A673 (cell line): ENCODE measurements at regions not wholly inside any gene's neighbourhood (a gene's known extent, or its start where the extent isn't known, plus 50 kb on each side); places are given as distances from the start of the nearest gene placed in this dataset.

Experiments used
- BruUV-seq: library from RNA; stranded (reverse); fragments of 400-500 nt; replicated peaks from 2 replicates; lab custom pipeline; 2021; lab: Mats Ljungman, UMichigan
- CTCF ChIA-PET: fragments of 300-600 bp; sonication (Branson Sonifier 250); formaldehyde crosslinking; loops from one replicate; lab custom pipeline; 2022; ENCODE audit warnings: antibody characterized with exemption; lab: Charles Lee
- POLR2A ChIA-PET: fragments of 300-600 bp; sonication (Branson Sonifier 250); formaldehyde crosslinking; loops from one replicate; lab custom pipeline; 2022; ENCODE audit warnings: antibody characterized with exemption; ENCODE audit not compliant: low non-redundant PET; lab: Charles Lee
- DNase-seq: peaks from one replicate; pipeline ENCODE4 v3.0.0-alpha.2; 2015; ENCODE audit warnings: low spot score
- H3K27ac ChIP-seq: fragments of 200-600 bp; sonication (generic); 2 replicates; pipeline ENCODE4 v1.5.1; 2016; ENCODE audit warnings: mixed run types, low read depth, mild to moderate bottlenecking, mixed read lengths, antibody characterized with exemption, low read length; ENCODE audit not compliant: poor library complexity, severe bottlenecking
- H3K27me3 ChIP-seq: fragments of 200-600 bp; sonication (generic); replicated peaks from 2 replicates; pipeline ENCODE4 v1.6.1; 2017; ENCODE audit warnings: mixed run types, low read depth, mild to moderate bottlenecking, mixed read lengths, antibody characterized with exemption, low read length; ENCODE audit not compliant: insufficient read depth, poor library complexity
- H3K36me3 ChIP-seq: fragments of 200-600 bp; sonication (generic); 2 replicates; pipeline ENCODE4 v1.6.1; 2016; ENCODE audit warnings: mixed run types, mild to moderate bottlenecking, mixed read lengths, antibody characterized with exemption, low read length; ENCODE audit not compliant: insufficient read depth, poor library complexity, severe bottlenecking
- H3K4me1 ChIP-seq: fragments of 200-600 bp; sonication (generic); 2 replicates; pipeline ENCODE4 v1.6.1; 2017; ENCODE audit warnings: mixed run types, mild to moderate bottlenecking, mixed read lengths, antibody characterized with exemption, low read length; ENCODE audit not compliant: insufficient read depth, poor library complexity, severe bottlenecking
- H3K4me3 ChIP-seq: fragments of 200-600 bp; sonication (generic); 2 replicates; pipeline ENCODE4 v1.5.1; 2016; ENCODE audit warnings: low read depth, mixed run types, mild to moderate bottlenecking, mixed read lengths, low read length; ENCODE audit not compliant: poor library complexity, severe bottlenecking
- H3K9me3 ChIP-seq: fragments of 200-600 bp; sonication (generic); 2 replicates; pipeline ENCODE4 v1.6.1; 2016; ENCODE audit warnings: mixed run types, low read depth, mild to moderate bottlenecking, mixed read lengths, antibody characterized with exemption, low read length; ENCODE audit not compliant: poor library complexity, severe bottlenecking
- EZH2 ChIP-seq: fragments of 200-600 bp; sonication (generic); IDR thresholded peaks from 2 replicates; pipeline ENCODE4 v1.6.1; 2017; ENCODE audit warnings: borderline replicate concordance, low read depth, mild to moderate bottlenecking, mixed read lengths, antibody characterized with exemption, low read length; ENCODE audit not compliant: poor library complexity, severe bottlenecking
- intact Hi-C: fragments of 100-400 bp; cut with micrococcal nuclease; formaldehyde crosslinking; loops from one replicate; pipeline ENCODE4 v1.10.0; 2022; ENCODE audit not compliant: unreplicated experiment
- TF ChIP-seq, protein P1 (sequence below): fragments of 300-800, 200-600 bp; sonication (generic); conservative IDR thresholded peaks from 2 replicates; pipeline ENCODE4 v1.5.1; 2017; ENCODE audit warnings: low read depth, mild to moderate bottlenecking, antibody characterized with exemption, low read length, moderate library complexity, mixed read lengths

DNA sequence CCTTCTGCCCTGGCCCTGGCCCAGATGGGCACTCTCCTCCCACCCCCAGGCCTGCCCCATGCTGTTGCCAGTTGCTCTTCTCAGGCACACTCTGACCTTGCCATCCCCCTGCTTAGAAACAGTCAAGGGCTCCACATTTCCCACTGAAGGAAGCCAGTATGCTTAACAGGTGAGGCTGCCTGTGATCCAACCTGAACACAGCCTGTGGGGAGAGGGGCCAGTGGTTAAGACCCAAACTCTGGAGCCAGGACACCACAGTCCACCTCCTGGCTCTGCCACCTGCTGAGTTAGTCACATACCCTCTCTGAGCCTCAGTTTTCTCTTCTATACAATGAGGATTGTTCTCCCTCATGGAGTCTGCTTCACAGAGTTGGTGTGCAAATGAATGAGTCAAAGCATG lies 526.9 kb downstream of the MATN1 start:
- Histone ChIP-seq H3K4me3 (no peak overlapping the region), H3K36me3 (no peaks in the 10 kb centered on the region), H3K27ac (no peak overlapping the region), H3K9me3 (peaks cover 10% of the 10 kb centered on the region), H3K4me1 (no peaks in the 10 kb centered on the region), H3K27me3 (no peaks in the 10 kb centered on the region)
- no TSS peak for BruUV-seq
- DNase-seq, result no peak
- ChIA-PET POLR2A (no interaction called here), CTCF (no interaction called here)
- intact Hi-C loops, result no loop called here
- no peak for TF ChIP-seq EZH2
- TF ChIP-seq, protein P1, sequence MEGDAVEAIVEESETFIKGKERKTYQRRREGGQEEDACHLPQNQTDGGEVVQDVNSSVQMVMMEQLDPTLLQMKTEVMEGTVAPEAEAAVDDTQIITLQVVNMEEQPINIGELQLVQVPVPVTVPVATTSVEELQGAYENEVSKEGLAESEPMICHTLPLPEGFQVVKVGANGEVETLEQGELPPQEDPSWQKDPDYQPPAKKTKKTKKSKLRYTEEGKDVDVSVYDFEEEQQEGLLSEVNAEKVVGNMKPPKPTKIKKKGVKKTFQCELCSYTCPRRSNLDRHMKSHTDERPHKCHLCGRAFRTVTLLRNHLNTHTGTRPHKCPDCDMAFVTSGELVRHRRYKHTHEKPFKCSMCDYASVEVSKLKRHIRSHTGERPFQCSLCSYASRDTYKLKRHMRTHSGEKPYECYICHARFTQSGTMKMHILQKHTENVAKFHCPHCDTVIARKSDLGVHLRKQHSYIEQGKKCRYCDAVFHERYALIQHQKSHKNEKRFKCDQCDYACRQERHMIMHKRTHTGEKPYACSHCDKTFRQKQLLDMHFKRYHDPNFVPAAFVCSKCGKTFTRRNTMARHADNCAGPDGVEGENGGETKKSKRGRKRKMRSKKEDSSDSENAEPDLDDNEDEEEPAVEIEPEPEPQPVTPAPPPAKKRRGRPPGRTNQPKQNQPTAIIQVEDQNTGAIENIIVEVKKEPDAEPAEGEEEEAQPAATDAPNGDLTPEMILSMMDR, result no peak

DNA sequence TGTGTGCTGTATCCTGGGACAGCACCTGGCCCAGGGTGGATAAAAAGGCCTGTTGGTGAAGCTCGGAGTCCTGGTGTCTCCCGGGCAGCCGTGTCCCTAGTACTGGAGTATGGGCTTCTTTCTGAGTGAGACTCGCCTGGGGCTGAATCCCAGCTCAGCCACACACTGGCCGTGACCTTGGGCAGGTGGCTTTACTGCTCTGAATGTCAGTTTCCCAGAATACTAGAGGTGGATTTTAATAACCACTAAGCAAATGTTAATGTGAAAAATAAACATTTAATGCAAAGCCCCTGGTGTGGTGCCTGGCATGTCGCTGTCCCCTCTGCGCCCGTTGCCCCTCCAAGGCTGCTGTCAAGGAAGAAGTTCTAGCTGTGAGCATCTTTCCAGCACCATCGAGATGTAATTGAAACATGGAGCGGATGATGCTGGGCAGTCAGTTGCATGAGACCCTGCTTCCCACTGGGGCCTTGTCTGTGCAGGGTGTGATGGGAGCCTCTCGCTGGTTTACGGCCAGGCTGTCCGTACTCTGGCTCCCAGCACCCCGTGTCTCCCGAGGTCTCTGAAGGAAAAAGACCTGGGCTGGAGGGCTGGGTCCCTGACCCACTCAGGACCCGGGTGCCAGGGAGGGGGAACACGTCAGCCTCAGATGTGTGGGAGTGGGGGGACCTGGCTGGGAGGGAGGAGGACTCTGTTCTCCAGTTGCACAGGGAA lies 527.8 kb downstream of the MATN1 start:
- H3K27me3 ChIP-seq, result no peaks in the 10 kb centered on the region
- H3K9me3 ChIP-seq, result peaks cover 2% of the 10 kb centered on the region
- no TSS peak for BruUV-seq
- intact Hi-C loops, result no loop called here
- no peak for DNase-seq
- H3K27ac ChIP-seq, result no peak overlapping the region
- H3K36me3 ChIP-seq, result no peaks in the 10 kb centered on the region
- POLR2A ChIA-PET, result no interaction called here
- TF ChIP-seq, protein P1, result no peak
- TF ChIP-seq EZH2, result no peak
- H3K4me3 ChIP-seq, result no peak overlapping the region
- CTCF ChIA-PET, result interaction anchor here (0.5 kb wide), 1 partner anchor 80 kb away, joined by 10 read pairs; no protein-coding TSS in a partner anchor
- no peaks in the 10 kb centered on the region for H3K4me1 ChIP-seq

DNA sequence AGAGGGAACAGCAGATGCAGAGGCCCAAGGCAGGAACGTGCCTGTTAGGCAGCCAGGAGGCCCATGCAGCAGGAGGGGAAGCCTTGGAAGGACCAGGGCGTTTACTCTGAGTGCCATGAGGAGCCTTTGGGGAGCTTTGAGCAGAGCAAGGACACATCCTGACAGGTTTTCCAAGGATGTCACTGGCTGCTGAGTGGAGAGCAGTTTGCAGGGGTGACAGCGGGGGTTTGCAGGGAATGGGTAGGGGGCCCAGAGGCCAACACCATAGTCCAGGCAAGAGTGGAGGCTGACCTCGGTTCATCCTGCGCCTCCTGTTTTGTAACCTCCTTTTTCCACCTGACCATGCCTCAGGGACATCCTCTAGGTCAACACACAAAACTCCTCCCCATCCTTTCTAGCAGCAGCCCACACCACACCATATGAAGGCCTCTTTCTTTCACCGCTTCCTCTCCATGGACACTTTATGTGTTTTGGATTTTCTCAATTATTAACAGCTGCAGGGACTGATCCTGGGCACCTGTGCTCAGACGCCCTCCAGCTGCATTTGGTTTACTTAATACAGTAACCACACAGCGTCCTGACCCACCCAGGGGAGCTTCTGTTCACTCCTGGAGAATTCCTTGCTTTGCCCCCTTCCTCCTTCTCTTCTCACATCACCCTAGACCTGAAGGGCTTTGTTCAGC lies 528.5 kb downstream of the MATN1 start:
- Histone ChIP-seq H3K27me3 (no peaks in the 10 kb centered on the region), H3K27ac (no peak overlapping the region), H3K4me1 (no peaks in the 10 kb centered on the region), H3K9me3 (no peaks in the 10 kb centered on the region), H3K36me3 (no peaks in the 10 kb centered on the region), H3K4me3 (no peak overlapping the region)
- no peak for DNase-seq
- intact Hi-C loops, result no loop called here
- POLR2A ChIA-PET, result no interaction called here
- TF ChIP-seq, protein P1, result no peak
- no peak for TF ChIP-seq EZH2
- CTCF ChIA-PET, result interaction anchor here (0.5 kb wide), 1 partner anchor 81 kb away, joined by 10 read pairs; no protein-coding TSS in a partner anchor
- no TSS peak for BruUV-seq
